Astrocyte (in vitro differentiated cells and primary cell): ENCODE measurements at regions not wholly inside any gene's neighbourhood (a gene's known extent, or its start where the extent isn't known, plus 50 kb on each side); places are given as distances from the start of the nearest gene placed in this dataset.

ENCODE experiments used
- DNase-seq: peaks from one replicate; pipeline ENCODE4 v3.0.0-alpha.2; 2010; ENCODE audit warnings: low read depth
- FAIRE-seq: peaks from 2 replicates; lab custom pipeline; 2011; peaks lifted over from hg19 to GRCh38; lab: Jason Lieb, UNC
- H2AFZ ChIP-seq: 2 replicates; pipeline ENCODE4 v1.6.0; 2012; ENCODE audit warnings: low read depth, low read length, inconsistent platforms
- H3K27ac ChIP-seq: 2 replicates; pipeline ENCODE4 v1.5.1; 2011; ENCODE audit warnings: low read depth, low read length, inconsistent platforms
- H3K27me3 ChIP-seq: 2 replicates; pipeline ENCODE4 v1.6.0; 2011; ENCODE audit warnings: low read length, inconsistent platforms; ENCODE audit not compliant: insufficient read depth
- H3K36me3 ChIP-seq: 2 replicates; pipeline ENCODE4 v1.5.1; 2011; ENCODE audit warnings: low read length, inconsistent platforms; ENCODE audit not compliant: insufficient read depth
- H3K4me1 ChIP-seq: 2 replicates; pipeline ENCODE4 v1.5.1; 2011; ENCODE audit warnings: low read length, inconsistent platforms; ENCODE audit not compliant: insufficient read depth
- H3K4me2 ChIP-seq: 2 replicates; pipeline ENCODE4 v1.6.0; 2012; ENCODE audit warnings: low read length, inconsistent platforms
- H3K4me3 ChIP-seq: 2 replicates; pipeline ENCODE4 v1.5.1; 2011; ENCODE audit warnings: low read depth, mild to moderate bottlenecking, low read length, inconsistent platforms; ENCODE audit not compliant: insufficient read depth
- H3K79me2 ChIP-seq: 2 replicates; pipeline ENCODE4 v1.6.0; 2012; ENCODE audit warnings: mild to moderate bottlenecking, low read length, inconsistent platforms; ENCODE audit not compliant: insufficient read depth
- H3K9ac ChIP-seq: 2 replicates; pipeline ENCODE4 v1.6.0; 2012; ENCODE audit warnings: mild to moderate bottlenecking, low read length, inconsistent platforms
- H3K9me3 ChIP-seq: 2 replicates; pipeline ENCODE4 v1.5.1; 2012; ENCODE audit warnings: low read depth, mild to moderate bottlenecking, low read length, inconsistent platforms; ENCODE audit not compliant: insufficient read depth
- H4K20me1 ChIP-seq: 2 replicates; pipeline ENCODE4 v1.6.0; 2012; ENCODE audit warnings: low read length, inconsistent platforms; ENCODE audit not compliant: insufficient read depth
- H3K27ac Mint-ChIP-seq: one replicate; pipeline ENCODE4 v1.8.0; 2021; ENCODE audit warnings: mild to moderate bottlenecking, mixed read lengths; ENCODE audit not compliant: unreplicated experiment
- H3K27me3 Mint-ChIP-seq: one replicate; pipeline ENCODE4 v1.8.0; 2021; ENCODE audit warnings: low read depth, mixed read lengths; ENCODE audit not compliant: unreplicated experiment
- H3K36me3 Mint-ChIP-seq: one replicate; pipeline ENCODE4 v1.8.0; 2021; ENCODE audit warnings: low read depth, mixed read lengths; ENCODE audit not compliant: unreplicated experiment
- H3K4me1 Mint-ChIP-seq: one replicate; pipeline ENCODE4 v1.8.0; 2021; ENCODE audit warnings: low read depth, mixed read lengths; ENCODE audit not compliant: unreplicated experiment
- H3K4me3 Mint-ChIP-seq: one replicate; pipeline ENCODE4 v1.8.0; 2021; ENCODE audit warnings: mild to moderate bottlenecking, moderate library complexity, mixed read lengths; ENCODE audit not compliant: unreplicated experiment
- H3K9me3 Mint-ChIP-seq: one replicate; pipeline ENCODE4 v1.8.0; 2021; ENCODE audit warnings: mild to moderate bottlenecking, mixed read lengths; ENCODE audit not compliant: unreplicated experiment
- EZH2 ChIP-seq: IDR thresholded peaks from 2 replicates; pipeline ENCODE4 v1.6.1; 2012; ENCODE audit warnings: mild to moderate bottlenecking, low read length, inconsistent platforms; ENCODE audit not compliant: insufficient read depth
- TF ChIP-seq, protein P1 (sequence below): IDR thresholded peaks from 2 replicates; pipeline ENCODE4 v1.5.1; 2011; ENCODE audit warnings: low read depth, mild to moderate bottlenecking, inconsistent platforms, low read length, moderate library complexity; ENCODE audit not compliant: insufficient read depth

DNA sequence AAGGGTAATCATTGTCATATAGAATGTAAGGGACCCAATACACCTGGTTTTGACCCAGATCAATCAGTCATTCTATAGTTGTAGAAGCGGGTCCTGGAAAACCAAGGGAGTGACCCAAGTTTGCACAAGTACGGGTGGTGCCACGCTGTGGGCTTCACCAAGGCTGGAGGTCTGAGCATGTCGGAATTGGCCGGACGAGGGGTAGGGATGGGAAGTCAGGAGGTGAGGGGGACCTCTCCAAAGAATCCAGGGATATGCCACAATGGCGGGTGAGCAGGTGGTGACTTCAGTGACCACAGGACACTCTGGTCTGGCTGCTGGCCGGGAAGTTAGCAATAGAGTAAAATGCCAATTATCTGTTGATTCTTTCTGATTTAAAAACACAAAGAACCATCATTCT is 186.6 kb upstream of the FOXQ1 start:
- no peaks in the 10 kb centered on the region for H3K36me3 ChIP-seq
- Mint-ChIP-seq H3K4me1 (no peaks in the 10 kb centered on the region), H3K36me3 (no peaks in the 10 kb centered on the region), H3K27ac (no peak overlapping the region), H3K27me3 (peaks cover 30% of the 10 kb centered on the region), H3K9me3 (peaks cover 5% of the 10 kb centered on the region), H3K4me3 (no peak overlapping the region)
- H3K9me3 ChIP-seq: no peaks in the 10 kb centered on the region
- H3K79me2 ChIP-seq: no peaks in the 10 kb centered on the region
- no peaks in the 10 kb centered on the region for H3K27me3 ChIP-seq
- H3K27ac ChIP-seq: no peak overlapping the region
- H4K20me1 ChIP-seq: no peaks in the 10 kb centered on the region
- DNase-seq: no peak
- H3K9ac ChIP-seq: no peak overlapping the region
- no peaks in the 10 kb centered on the region for H3K4me1 ChIP-seq
- no peak overlapping the region for H3K4me2 ChIP-seq
- H2AFZ ChIP-seq: no peak overlapping the region
- no peak overlapping the region for H3K4me3 ChIP-seq
- no peak for FAIRE-seq
- no peak for TF ChIP-seq EZH2
- TF ChIP-seq, protein P1, sequence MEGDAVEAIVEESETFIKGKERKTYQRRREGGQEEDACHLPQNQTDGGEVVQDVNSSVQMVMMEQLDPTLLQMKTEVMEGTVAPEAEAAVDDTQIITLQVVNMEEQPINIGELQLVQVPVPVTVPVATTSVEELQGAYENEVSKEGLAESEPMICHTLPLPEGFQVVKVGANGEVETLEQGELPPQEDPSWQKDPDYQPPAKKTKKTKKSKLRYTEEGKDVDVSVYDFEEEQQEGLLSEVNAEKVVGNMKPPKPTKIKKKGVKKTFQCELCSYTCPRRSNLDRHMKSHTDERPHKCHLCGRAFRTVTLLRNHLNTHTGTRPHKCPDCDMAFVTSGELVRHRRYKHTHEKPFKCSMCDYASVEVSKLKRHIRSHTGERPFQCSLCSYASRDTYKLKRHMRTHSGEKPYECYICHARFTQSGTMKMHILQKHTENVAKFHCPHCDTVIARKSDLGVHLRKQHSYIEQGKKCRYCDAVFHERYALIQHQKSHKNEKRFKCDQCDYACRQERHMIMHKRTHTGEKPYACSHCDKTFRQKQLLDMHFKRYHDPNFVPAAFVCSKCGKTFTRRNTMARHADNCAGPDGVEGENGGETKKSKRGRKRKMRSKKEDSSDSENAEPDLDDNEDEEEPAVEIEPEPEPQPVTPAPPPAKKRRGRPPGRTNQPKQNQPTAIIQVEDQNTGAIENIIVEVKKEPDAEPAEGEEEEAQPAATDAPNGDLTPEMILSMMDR: no peak

DNA sequence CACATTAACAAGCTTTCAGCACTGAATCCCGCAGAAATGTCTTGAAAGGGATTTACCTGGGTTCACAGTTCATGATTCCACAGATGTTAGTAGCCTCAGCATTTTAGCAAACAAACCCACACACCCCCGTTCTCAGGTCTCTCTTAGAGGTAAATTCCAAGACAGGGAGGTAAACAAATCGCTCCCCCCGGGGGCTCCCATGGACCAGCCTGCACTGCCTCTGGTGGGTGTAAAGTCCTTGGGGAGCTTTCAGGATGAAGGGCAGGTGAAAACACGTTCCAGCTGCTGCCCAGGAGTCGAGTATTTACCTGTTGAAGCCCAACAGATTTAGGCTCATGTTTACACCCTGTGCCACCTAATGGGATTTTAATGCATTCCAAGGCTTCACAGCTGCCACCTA is 187.0 kb upstream of the FOXQ1 start:
- H3K27ac Mint-ChIP-seq: no peak overlapping the region
- no peak for TF ChIP-seq EZH2
- TF ChIP-seq, protein P1: no peak
- no peaks in the 10 kb centered on the region for H3K36me3 Mint-ChIP-seq
- DNase-seq (no peak), FAIRE-seq (no peak)
- Histone ChIP-seq H3K79me2 (no peaks in the 10 kb centered on the region), H3K4me3 (no peak overlapping the region), H3K27me3 (no peaks in the 10 kb centered on the region), H3K27ac (no peak overlapping the region), H3K36me3 (no peaks in the 10 kb centered on the region), H3K9ac (no peak overlapping the region), H3K9me3 (no peaks in the 10 kb centered on the region), H2AFZ (no peak overlapping the region), H4K20me1 (no peaks in the 10 kb centered on the region), H3K4me2 (no peak overlapping the region), H3K4me1 (no peaks in the 10 kb centered on the region)
- H3K27me3 Mint-ChIP-seq: peaks cover 33% of the 10 kb centered on the region
- H3K4me1 Mint-ChIP-seq: no peaks in the 10 kb centered on the region
- H3K4me3 Mint-ChIP-seq: no peak overlapping the region
- peaks cover 5% of the 10 kb centered on the region for H3K9me3 Mint-ChIP-seq

DNA sequence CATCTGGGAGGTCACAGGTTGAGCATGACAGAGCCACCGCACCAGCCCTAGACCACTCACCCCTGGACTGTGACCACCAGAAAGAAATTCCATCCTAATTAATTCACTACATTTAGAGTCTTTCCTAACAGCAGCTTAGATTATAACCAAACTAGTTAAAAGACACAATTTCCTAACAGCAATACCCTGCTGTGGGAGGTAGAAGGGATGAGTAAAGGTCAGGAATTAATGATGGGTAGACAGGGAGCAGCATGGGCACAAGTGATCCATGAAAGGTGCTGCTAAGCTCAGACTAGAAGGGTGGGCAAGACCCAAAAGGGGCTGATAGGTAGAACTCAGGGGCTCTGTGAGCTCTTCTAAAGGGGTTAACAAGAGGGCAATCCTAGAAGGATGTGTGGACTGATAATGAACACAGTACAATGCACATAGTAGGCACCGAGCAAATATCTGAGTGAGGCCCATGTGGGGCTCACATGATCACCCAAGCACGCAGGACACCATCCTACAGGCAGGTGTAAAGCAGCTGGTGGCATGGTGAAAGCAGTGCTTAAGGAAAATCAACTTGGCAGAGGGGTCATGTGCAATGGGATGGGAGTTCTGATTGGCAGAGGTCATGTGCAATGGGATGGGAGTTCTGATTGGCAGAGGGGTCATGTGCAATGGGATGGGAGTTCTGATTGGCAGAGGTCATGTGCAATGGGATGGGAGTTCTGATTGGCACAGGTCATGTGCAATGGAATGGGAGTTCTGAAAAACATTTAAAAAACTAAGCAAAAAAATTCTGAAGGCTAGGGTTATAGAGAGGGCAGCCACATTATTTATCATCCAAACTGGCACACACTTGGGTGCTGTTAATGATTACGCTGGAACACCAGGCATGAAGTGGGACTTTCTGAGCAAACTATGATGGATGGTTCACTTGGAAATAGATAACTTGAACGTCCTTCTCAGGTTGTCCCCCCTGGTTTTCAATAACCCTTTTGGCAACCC is 188.2 kb upstream of the FOXQ1 start:
- H3K36me3 ChIP-seq: no peaks in the 10 kb centered on the region
- H3K27me3 ChIP-seq: peaks cover 3% of the 10 kb centered on the region
- H3K4me2 ChIP-seq: no peak overlapping the region
- no peak overlapping the region for H2AFZ ChIP-seq
- H3K79me2 ChIP-seq: no peaks in the 10 kb centered on the region
- no peaks in the 10 kb centered on the region for H3K9me3 ChIP-seq
- Mint-ChIP-seq H3K27me3 (peaks cover 37% of the 10 kb centered on the region), H3K36me3 (no peaks in the 10 kb centered on the region), H3K27ac (no peak overlapping the region), H3K4me1 (no peaks in the 10 kb centered on the region), H3K9me3 (peaks cover 8% of the 10 kb centered on the region), H3K4me3 (no peak overlapping the region)
- no peak for DNase-seq
- no peak overlapping the region for H3K9ac ChIP-seq
- no peak for TF ChIP-seq EZH2
- TF ChIP-seq, protein P1: no peak
- no peak overlapping the region for H3K4me3 ChIP-seq
- no peak overlapping the region for H3K27ac ChIP-seq
- FAIRE-seq: no peak
- no peaks in the 10 kb centered on the region for H3K4me1 ChIP-seq
- H4K20me1 ChIP-seq: no peaks in the 10 kb centered on the region
